Stomach (tissue), 8 donors: ENCODE measurements at regions not wholly inside any gene's neighbourhood (a gene's known extent, or its start where the extent isn't known, plus 50 kb on each side); places are given as distances from the start of the nearest gene placed in this dataset.

Experiments
- DNase-seq, 2 donors: peaks; one replicate each; pipeline versions ENCODE4 v3.0.0 to v3.0.0-alpha.2; 2013 to 2019
- H3K27ac ChIP-seq, 5 donors: fragments of 200-600 bp in 4 of 5; sonication (generic) in 4 of 5; one replicate each; pipeline ENCODE4 v1.5.1; 2013 to 2019; ENCODE audit warnings: mild to moderate bottlenecking in 1 of 5, moderate library complexity in 1 of 5
- H3K27me3 ChIP-seq, 3 donors: fragments of 200-600 bp; sonication (generic); one replicate each; pipeline ENCODE4 v1.5.1; 2017 to 2019; ENCODE audit warnings: mixed run types in 1 of 3
- H3K36me3 ChIP-seq, 4 donors: fragments of 200-600 bp; sonication (generic); 1 replicate in 3 of 4; 2 replicates in 1 of 4; pipeline ENCODE4 v1.5.1; 2016 to 2019
- H3K4me1 ChIP-seq, 4 donors: fragments of 200-600 bp; sonication (generic); one replicate each; pipeline ENCODE4 v1.5.1; 2016 to 2019
- H3K4me3 ChIP-seq, 4 donors: fragments of 200-600 bp; sonication (generic) in 3 of 4; one replicate each; pipeline ENCODE4 v1.5.1; 2016 to 2019; ENCODE audit warnings: mild to moderate bottlenecking in 1 of 4
- H3K9me3 ChIP-seq, 4 donors: fragments of 200-600 bp; sonication (generic); one replicate each; pipeline ENCODE4 v1.5.1; 2016 to 2019
- CTCF ChIP-seq, 7 experiments: fragments of 450-650 bp in 4 of 7; fragments of 200-600 bp in 3 of 7; sonication (generic) in 3 of 7; IDR thresholded peaks; one replicate each; pipeline ENCODE4 v1.5.1; 2016 to 2019; ENCODE audit warnings: antibody characterized with exemption in 7 of 7, control low read depth in 2 of 7, mild to moderate bottlenecking in 1 of 7
- EP300 ChIP-seq: sonication (generic); formaldehyde crosslinking; IDR thresholded peaks from one replicate; pipeline ENCODE4 v1.6.1; 2017; ENCODE audit warnings: antibody characterized with exemption
- POLR2A ChIP-seq, 4 donors: fragments of 450-650 bp; IDR thresholded peaks; one replicate each; pipeline ENCODE4 v1.6.1; 2016; ENCODE audit warnings: antibody characterized with exemption in 4 of 4, control low read depth in 2 of 4, mild to moderate bottlenecking in 1 of 4, moderate library complexity in 1 of 4
- POLR2AphosphoS5 ChIP-seq, 3 donors: sonication (generic); formaldehyde crosslinking; IDR thresholded peaks; one replicate each; pipeline ENCODE4 v1.6.1; 2016; ENCODE audit warnings: antibody characterized with exemption in 3 of 3
- WGBS, 5 donors: extraction: QIAGEN DNeasy Blood & Tissue Kit in 3 of 5; methylation state at CpG; one replicate each; pipeline versions ENCODE4 v1.1.5 to v1.1.7; 2013 to 2018; 5-methylcytosine and 5-hydroxymethylcytosine counted together
- intact Hi-C: fragments of 100-400 bp; cut with DNase I; formaldehyde crosslinking; loops from one replicate; pipeline ENCODE4 v1.15.1; 2023; ENCODE audit warnings: low total_unique reads
- donor health status: healthy with polysubstance abuse.
- donor health status: Bipolar disorder and iron deficiency.
- donor health status: healthy.

DNA sequence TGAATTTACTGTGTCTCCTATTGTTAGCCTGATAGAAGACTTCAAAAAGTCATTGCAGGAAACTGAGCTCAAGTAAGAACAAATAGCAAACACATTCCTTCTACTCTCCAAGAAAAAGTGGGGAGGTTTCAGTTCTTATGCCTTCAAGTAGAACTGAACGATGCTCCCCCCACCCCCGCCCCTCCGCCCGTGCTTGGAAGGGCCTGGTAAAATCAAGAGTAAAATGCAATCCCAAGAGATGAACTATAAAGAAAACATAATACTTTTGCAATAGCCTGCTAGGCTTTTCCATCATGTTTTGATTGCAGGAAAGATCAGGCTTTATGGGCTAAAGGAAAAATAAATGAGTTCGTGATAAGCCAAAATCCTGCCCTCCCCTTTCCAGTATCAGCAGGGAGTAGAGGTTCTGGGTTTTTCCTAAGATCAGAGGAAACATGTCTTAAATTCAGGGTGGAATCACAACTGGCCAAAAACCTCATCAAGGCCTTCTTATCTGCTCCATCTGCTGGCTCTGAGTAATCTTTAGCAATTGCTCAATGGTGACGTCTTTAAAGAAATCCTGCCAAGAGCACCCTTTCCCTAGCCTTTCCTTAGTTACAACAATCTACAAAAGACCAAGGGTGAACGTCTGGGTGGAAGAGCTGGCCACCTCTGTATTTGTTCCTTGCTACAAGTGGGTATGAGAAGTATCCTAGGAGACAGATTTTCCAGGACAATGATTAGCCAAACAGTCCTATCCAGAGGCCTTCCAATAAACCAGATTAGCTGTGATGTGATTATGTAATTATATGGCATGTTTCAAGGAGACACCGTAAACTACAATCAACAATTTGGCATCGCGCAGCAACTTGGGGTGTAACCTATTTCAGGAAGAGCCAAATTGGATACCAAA is 66.3 kb upstream of the FAM9C start:
- 38 to 59% (median 51%) methylated on average over 10 of the region's 10 CpGs for WGBS, 5 donors
- Histone ChIP-seq H3K27ac (peak overlapping the region; percentile 17 to 81 (median 66)), H3K9me3 (no peaks in the 10 kb centered on the region), H3K4me1 (peaks cover 0 to 9% (median 3%) of the 10 kb centered on the region in 4 donors), H3K27me3 (no peaks in the 10 kb centered on the region), H3K36me3 (no peaks in the 10 kb centered on the region), H3K4me3 (no peak overlapping the region)
- intact Hi-C loops, result no loop called here
- TF ChIP-seq EP300, result no peak
- peak; percentile 11 to 53 (median 12) for TF ChIP-seq POLR2AphosphoS5 (IDR thresholded peaks at IDR 0.05)
- peak in 1 of 2 donors; percentile 59 for DNase-seq

DNA sequence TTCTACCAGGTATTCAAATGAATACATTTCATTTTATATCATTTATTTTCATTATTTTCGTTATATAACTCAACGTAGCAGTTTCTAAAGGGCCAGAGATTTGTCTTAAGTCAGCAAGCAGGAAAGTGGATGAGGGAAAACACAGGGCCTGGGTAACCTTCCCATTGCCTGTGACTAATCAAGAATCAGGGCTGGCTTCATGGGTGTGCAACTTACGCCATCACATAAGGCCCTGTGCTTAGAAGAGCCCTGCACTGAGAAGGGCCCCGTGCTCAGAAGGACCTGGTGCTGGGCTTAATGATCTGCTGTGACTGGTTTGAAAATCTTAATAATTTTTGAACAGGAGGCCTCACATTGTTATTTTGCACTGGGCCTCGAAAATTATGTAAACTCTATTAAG is 65.4 kb upstream of the FAM9C start:
- no peak for DNase-seq
- intact Hi-C loops, result no loop called here
- no peaks in the 10 kb centered on the region for H3K27me3 ChIP-seq
- peak overlapping the region; percentile 9 to 81 (median 66) for H3K27ac ChIP-seq
- WGBS, 5 donors, result 60 to 83% (median 77%) methylated on average over 5 of the region's 5 CpGs
- H3K4me3 ChIP-seq, result no peak overlapping the region
- no peaks in the 10 kb centered on the region for H3K36me3 ChIP-seq
- no peak for TF ChIP-seq POLR2A (IDR thresholded peaks at IDR 0.05)
- no peak for TF ChIP-seq CTCF (IDR thresholded peaks at IDR 0.05)
- no peak for TF ChIP-seq EP300
- TF ChIP-seq POLR2AphosphoS5 (IDR thresholded peaks at IDR 0.05), result no peak
- H3K4me1 ChIP-seq, result peaks cover 0 to 9% (median 3%) of the 10 kb centered on the region in 4 donors
- H3K9me3 ChIP-seq, result no peaks in the 10 kb centered on the region

GRCh38 chrX:13103914-13104274 is 59.5 kb upstream of the FAM9C start:
- Histone ChIP-seq H3K27me3 (no peaks in the 10 kb centered on the region), H3K4me3 (no peak overlapping the region), H3K36me3 (no peaks in the 10 kb centered on the region), H3K4me1 (peaks cover 0 to 25% (median 12%) of the 10 kb centered on the region in 4 donors), H3K9me3 (no peaks in the 10 kb centered on the region), H3K27ac (no peak overlapping the region)
- 94 to 100% (median 98%) methylated on average over 2 of the region's 2 CpGs for WGBS, 5 donors
- no peak for TF ChIP-seq POLR2A (IDR thresholded peaks at IDR 0.05)
- TF ChIP-seq EP300, result no peak
- TF ChIP-seq CTCF (IDR thresholded peaks at IDR 0.05), result no peak
- no peak for TF ChIP-seq POLR2AphosphoS5 (IDR thresholded peaks at IDR 0.05)
- DNase-seq, result no peak
- intact Hi-C loops, result no loop called here

DNA sequence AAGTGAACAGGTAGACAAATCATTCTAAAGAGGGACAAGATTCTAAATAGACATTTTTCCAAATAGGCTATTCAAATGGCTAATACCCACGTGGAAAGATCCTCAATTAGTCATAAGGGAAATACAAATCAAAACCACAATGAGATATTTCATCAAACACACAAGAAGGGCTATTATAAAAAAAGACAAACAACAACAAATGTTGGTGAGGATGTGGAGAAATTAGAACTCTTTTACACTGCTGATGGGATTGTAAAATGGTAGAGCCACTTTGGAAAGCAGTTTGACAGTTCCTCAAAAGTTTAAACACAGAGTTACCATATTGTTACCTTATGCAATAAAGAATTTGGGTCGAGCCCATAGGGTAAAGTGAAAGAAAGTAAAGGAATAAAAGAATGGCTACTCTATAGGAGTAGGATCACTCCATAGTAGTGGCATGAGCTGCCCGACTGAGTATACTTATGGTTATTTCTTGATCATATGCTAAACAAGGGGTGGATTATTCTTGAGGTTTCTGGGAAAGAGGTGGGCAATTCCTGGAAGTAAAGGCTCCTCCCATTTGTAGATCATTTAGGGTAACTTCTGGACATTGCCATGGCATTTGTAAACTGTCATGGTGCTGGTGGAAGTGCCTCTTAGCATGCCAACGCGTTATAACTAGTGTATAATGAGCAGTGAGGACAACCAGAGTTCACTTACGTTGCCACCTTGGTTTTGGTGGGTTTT is 58.9 kb upstream of the FAM9C start:
- Histone ChIP-seq H3K4me1 (peaks cover 0 to 25% (median 12%) of the 10 kb centered on the region in 4 donors), H3K9me3 (no peaks in the 10 kb centered on the region), H3K27ac (peak overlapping the region in 1 of 5 donors; percentile 78), H3K36me3 (no peaks in the 10 kb centered on the region), H3K4me3 (no peak overlapping the region), H3K27me3 (no peaks in the 10 kb centered on the region)
- intact Hi-C loops, result no loop called here
- TF ChIP-seq CTCF (IDR thresholded peaks at IDR 0.05) (no peak), EP300 (no peak), POLR2A (IDR thresholded peaks at IDR 0.05) (no peak), POLR2AphosphoS5 (IDR thresholded peaks at IDR 0.05) (no peak)
- 75 to 89% (median 82%) methylated on average over 6 of the region's 6 CpGs for WGBS, 5 donors
- no peak for DNase-seq
